Stimulated activated CD8-positive, alpha-beta memory T cell treated with anti-CD3 and anti-CD28 coated beads, Interleukin-7, amount 100 ng/mL, for 1 hour (primary cell): ENCODE measurements at regions not wholly inside any gene's neighbourhood (a gene's known extent, or its start where the extent isn't known, plus 50 kb on each side); places are given as distances from the start of the nearest gene placed in this dataset.

Source experiments
- DNase-seq, 2 donors: peaks; one replicate each; pipeline ENCODE4 v3.0.0-alpha.2; 2020; ENCODE audit warnings: low read depth in 2 of 2

DNA sequence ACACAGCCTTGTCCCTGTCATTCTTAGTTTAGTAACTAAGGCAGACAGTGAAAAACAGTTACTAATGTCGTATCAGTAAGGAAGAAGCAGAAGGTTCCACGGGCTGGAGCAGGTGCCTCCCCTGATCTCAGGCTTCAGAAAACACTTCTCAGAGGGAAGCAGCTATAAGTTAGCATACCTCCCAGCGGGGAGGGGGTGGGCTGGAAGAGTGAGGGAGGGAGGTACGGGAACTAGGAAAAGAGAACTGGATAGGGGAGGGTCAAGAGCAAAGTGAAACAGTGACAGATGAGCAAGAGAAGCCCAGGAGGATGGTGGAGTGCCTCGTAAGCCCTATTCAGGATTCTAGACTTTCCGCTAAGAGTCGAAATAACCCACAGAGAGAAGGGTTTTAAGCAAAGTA, 186.3 kb upstream of the XYLT1 start:
- DNase-seq: no peak

DNA sequence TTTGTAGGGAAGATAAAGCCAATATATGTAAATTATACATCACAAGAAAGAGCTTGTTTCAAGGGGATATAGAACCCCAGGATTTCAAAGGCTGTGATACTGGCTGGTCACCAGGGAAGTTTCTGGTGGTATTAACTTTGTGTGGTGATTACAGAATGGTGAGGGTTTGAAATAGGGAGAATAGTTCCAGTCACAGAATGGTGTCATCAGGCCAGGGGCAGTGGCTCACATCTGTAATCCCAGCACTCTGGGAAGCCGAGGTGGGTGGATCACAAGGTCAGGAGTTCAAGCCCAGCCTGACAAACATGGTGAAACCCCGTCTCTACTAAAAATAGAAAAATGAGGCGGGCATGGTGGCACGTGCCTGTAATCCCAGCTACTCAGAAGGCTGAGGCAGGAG, 183.8 kb upstream of the XYLT1 start:
- DNase-seq: no peak

- no peak for DNase-seq
These were observed 183.4 kb upstream of the XYLT1 start for GRCh38 chr16:17654142-17654541.

GRCh38 chr16:17647879-17648872, 177.4 kb upstream of the XYLT1 start:
- DNase-seq: no peak

DNA sequence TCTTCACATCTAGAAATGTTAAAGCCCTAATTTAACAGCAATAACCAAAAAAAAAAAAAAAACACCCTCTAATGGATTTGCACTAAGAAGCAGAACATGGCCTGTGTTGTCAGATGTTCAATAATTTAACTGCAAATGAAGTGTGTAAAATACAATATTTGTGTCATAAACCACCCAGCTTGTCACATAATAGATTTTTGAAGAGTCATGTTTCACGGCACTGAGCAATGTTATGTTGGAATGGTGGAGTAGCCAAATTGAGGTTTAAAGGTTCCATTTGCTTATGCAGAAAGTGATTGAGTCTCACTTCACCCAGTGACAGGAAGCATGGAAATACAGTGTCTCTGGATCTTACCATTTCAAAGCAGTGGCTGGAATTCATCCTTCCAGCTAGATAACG, 173.2 kb upstream of the XYLT1 start:
- no peak for DNase-seq

DNA sequence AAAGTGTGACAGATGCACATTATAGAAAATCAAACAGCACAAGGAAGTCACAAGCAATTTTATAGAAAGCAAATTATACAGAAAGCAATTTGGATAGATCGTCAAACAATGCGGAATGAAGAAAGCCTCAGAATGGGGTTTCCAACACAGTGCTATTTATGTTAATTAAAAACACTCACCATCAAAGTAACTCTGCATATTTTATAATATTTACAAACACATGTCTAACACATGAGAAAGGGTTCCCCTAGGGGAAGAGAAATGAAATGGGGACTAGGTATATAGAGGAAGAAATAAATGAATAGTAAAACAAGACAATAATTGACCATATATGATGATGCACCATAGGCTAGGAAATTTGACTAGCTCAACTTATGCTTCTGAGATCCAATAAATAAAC, 171.2 kb upstream of the XYLT1 start:
- DNase-seq: no peak

GRCh38 chr16:17638134-17638533, 167.4 kb upstream of the XYLT1 start:
- no peak for DNase-seq

DNA sequence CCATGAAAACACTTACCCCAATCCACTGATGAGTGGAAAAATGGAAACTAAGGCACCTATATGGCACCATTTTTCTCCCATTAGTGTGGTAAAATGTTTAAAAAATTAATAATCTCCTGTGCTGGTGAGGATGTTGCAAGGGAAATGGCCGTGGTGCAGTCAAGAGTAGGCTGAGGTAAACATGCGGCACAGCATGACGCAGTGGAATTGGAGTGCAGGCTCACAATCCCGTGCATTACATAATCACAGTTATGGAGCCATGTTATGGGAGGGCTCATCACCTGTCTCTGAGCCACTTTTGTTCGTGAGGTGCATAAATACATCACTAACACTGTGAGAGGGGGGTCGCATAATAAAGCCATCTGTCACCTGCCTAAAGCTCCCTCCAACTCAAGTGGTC, 164.4 kb upstream of the XYLT1 start:
- DNase-seq: no peak

DNA sequence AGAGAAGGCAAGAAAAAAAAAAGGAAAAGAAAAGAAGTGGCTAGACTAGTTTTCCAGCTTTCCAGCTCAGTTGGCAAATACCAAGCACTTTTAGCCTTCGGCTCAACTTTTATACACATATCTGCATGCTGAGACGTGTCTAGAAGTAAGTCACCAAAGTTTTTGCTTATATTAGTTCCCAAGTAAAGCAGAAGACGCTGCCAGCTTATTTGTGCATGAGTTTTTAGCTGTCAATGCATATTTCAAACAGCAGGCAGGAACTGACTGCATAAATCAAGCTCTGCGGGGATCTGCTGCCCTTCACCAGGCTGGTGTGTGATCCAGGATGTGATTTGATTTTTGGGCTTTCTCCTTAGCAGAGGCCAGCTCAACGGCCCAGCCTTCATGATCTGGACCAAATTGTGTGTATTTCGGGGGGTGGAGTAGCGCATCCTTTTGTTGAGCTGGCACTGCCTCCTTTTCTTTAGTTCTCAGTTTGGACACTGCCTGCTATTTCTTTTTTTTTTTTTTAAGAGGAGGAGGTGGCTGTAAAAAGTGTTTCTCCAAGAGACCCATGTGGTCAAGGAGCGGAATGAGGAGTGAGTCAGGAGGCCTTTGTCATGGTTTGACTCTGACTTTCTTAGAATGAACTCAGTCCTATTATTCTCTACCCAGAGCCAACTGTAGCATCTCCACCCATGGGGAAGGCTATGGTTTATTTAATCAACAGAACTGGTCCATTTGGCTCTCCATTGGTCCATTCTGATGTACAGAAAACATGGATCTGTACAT, 162.6 kb upstream of the XYLT1 start:
- no peak for DNase-seq

DNA sequence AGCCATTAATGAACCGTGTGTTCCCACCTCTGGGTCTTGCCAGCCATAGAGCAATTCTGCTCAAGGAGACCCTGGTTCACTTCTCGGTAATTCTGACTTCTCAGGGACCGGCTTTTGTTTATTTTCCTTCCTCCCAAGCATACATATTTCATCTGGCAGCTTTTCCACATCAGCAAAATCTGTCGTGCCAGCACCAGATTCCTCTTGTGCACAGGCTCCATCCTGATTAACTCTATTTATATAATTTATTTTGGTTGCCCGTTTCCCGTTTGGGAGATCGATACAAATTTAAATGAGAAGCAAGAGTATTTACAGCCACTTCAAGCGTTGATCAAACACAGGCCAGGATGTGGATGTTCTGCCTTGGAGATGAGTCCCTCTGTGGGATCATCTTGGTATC, 161.9 kb upstream of the XYLT1 start:
- no peak for DNase-seq

GRCh38 chr16:17629936-17630335, 159.2 kb upstream of the XYLT1 start:
- no peak for DNase-seq

DNA sequence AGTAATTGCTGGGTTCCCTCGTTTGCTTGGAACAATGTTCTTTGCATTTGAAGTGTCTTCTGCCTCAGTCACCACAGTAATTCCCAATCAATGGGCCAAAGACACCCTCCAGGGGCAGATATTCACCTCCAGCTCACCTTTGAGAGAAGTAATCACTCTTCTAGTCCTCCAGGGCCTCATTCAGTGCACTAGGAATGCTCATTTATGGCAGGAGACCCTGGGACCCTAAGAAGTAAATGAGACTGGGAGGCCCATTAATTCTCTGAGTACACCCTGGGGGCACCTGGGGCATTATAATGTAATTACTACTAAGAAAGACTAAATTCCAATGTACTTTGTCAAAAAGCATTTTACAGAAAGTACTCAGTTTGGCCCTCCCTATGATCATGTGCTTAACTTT, 158.2 kb upstream of the XYLT1 start:
- no peak for DNase-seq

- DNase-seq: no peak
These were observed 151.6 kb upstream of the XYLT1 start for GRCh38 chr16:17622366-17622765.

DNA sequence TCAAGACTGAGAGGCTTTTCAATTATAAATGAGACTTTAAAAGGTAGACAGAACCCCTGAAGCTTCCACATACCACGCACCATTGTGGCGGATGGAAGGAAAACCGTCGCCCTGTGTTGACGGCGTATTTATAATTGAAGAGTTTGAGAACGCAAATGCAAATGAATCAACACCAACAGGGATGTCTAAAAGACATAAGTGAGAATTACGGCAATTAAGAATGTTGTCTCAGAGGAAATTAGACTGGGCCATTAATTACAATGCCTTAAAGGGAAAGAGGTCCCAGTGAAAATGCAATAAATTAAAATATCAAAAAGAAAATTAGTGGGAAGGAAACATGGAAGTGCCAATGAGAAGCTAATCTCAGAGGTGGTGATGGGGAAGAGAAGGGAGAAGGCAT, 148.5 kb upstream of the XYLT1 start:
- DNase-seq: no peak

DNA sequence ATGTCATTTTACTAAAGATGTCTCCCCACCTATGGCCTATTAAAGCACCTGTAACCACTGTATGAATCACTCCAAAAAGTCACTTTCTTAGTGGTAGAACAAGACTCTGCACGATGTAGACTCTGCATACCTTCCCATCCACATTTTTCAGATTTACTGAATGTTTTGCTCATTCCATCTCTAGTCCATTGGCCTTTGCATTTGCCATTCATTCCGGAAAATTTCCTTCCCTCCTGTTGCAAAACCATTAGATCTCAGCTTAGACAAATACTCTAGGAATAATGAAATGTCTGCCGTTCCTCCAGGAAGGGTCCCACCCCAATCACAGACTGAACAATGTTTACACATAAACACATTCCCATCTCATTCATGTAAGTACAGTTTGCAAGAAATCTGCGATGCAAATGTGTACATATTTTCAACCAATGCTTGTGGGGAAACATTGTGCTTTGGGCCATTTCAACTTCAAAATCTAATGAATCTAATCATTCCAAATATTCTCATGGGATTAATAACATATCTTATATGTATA, 146.3 kb upstream of the XYLT1 start:
- no peak for DNase-seq

GRCh38 chr16:17612336-17612735, 141.6 kb upstream of the XYLT1 start:
- no peak for DNase-seq

GRCh38 chr16:17607609-17608008, 136.8 kb upstream of the XYLT1 start:
- DNase-seq: no peak

DNA sequence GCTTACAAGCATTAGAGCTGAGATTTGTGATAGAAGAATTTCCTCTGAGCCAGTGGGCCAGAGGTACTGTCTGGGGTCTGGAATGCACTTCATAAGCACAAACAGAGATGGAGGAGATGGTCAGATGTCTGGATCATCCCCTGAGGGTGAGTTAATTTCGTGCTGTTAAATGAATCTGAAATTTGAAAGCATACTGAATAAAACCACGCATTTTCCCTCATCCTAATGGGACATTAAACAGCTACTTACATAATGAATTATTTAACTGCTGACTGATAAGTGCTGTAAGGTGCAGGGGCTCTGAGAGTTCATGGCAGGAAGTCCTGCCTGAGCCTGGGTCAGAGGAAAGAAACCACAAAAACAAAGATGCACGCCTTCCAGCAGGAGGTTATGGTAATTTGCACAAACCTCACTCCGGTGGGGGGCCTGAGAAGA, 136.3 kb upstream of the XYLT1 start:
- no peak for DNase-seq

DNA sequence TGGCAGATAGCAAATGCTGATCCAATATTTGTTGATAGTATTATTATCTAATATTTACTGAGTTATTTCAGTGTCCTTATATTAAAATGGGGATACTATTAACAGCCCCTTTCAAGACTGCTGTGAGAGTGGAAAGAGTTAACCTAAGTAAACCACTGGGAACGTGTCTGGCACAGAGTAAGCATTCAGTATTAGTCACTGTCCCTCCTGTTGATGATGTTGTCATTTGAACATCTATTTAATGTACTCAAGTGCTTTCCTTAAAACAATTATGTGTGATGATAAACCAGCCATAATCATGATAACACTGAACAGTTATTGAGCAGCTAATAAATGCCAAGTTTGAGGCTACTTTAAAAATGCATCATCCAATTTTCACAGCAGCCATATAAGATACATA, 135.7 kb upstream of the XYLT1 start:
- DNase-seq: no peak

DNA sequence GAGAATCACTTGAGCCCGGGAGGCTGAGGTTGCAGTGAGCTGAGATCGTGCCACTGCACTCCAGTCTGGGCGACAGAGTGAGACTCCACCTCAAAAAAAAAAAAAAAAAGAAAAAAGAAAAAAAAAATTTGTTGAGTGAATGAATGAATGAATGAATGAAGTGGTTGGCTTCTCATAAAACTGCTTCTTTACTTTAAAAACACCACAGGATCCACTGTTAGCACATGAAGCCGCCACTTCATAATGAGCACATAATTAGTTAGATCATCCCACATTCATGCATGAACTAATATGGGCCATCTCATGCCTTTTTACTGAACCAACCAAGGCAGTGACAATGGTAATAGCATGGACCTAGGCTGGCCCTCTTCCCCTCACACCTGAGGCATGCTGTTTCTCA, 135.0 kb upstream of the XYLT1 start:
- no peak for DNase-seq

DNA sequence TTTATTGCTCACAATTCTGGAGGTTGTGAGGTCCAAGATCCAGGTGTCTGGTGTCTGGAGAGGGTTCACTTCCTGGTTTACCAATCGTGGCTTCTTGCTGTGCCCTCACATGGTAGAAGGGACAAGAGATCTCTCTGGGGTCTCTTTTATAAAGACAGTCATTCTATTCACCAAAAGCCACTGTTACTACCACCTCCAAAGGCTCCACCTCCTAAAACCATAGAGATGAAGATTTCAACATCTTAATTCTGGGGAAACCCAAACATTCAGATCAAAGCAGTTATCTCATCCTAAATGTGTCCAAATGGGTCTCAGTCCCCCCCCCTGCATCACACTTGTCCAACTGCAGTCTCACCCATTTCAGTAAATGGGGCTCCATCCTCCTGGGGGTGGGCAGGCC, 132.9 kb upstream of the XYLT1 start:
- no peak for DNase-seq

GRCh38 chr16:17602678-17603077, 131.9 kb upstream of the XYLT1 start:
- no peak for DNase-seq

DNA sequence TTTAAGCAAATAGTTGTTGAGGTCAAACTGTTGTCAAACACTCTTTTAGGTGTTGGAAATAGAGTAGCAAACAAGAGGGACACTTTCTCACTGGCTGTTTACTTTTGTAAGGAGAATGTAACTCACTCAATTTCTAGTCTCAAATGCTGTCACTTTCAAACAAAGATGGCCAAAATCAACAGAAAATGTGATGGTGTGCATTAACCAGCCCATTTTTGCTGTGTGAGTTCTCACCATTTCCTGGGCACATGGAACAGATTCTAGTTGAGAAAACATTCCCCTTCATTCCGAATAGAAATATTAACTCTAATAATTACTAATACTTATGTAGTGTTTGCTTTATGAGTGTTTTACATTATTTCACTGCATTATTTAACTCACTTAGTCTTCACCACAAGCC, 128.2 kb upstream of the XYLT1 start:
- no peak for DNase-seq
